B cell (primary cell): ENCODE measurements at regions not wholly inside any gene's neighbourhood (a gene's known extent, or its start where the extent isn't known, plus 50 kb on each side); places are given as distances from the start of the nearest gene placed in this dataset.
"Not testable (repeated sequence)": the region's sequence is repeated elsewhere in the genome, so short reads cannot be mapped to it uniquely, and the experiment has no call there.

Experiments used
- ATAC-seq: fragments of 200-7000 bp; cut with Tn5 transposase; one replicate; pipeline ENCODE4 v1.10.0; 2021; ENCODE audit warnings: low read depth, mild to moderate bottlenecking, moderate number of reproducible peaks, moderate library complexity
- CTCF ChIA-PET: fragments of 350-600 bp; sonication (Branson Sonifier 250); formaldehyde crosslinking; loops from one replicate; lab custom pipeline; 2021; ENCODE audit warnings: antibody characterized with exemption, inconsistent platforms; lab: Charles Lee
- POLR2A ChIA-PET: fragments of 350-600 bp; sonication (Branson Sonifier 250); formaldehyde crosslinking; loops from one replicate; lab custom pipeline; 2021; ENCODE audit warnings: antibody characterized with exemption; lab: Charles Lee
- DNase-seq: peaks from one replicate; pipeline ENCODE4 v3.0.0; 2013
- H2AFZ ChIP-seq: 2 replicates; pipeline ENCODE4 v1.6.1; 2012; ENCODE audit warnings: mild to moderate bottlenecking, low read depth, low read length; ENCODE audit not compliant: insufficient read depth, poor library complexity, severe bottlenecking
- H3K27ac ChIP-seq, 2 donors: 1 replicate in 1 of 2; 2 replicates in 1 of 2; pipeline ENCODE4 v1.5.1; 2012 to 2013; ENCODE audit warnings: low read length in 2 of 2, mild to moderate bottlenecking in 2 of 2, moderate library complexity in 1 of 2
- H3K27me3 ChIP-seq, 4 experiments: fragments of 200-600 bp in 1 of 4; sonication (generic) in 1 of 4; replicated peaks in 1 of 4; 1 replicate in 2 of 4; 2 replicates in 2 of 4; pipeline versions ENCODE4 v1.6.1 to v1.7.0; 2013 to 2016; ENCODE audit warnings: low read length in 3 of 4, mild to moderate bottlenecking in 2 of 4, mixed read lengths in 1 of 4, moderate library complexity in 1 of 4; ENCODE audit not compliant: insufficient read depth in 4 of 4, control insufficient read depth in 3 of 4; ENCODE audit errors: control extremely low read depth in 1 of 4
- H3K36me3 ChIP-seq, 2 experiments: replicated peaks in 1 of 2; 1 replicate in 1 of 2; 2 replicates in 1 of 2; pipeline versions ENCODE4 v1.6.1 to v1.7.1; 2013; ENCODE audit warnings: low read length in 1 of 2; ENCODE audit not compliant: insufficient read depth in 2 of 2, control insufficient read depth in 1 of 2; ENCODE audit errors: control extremely low read depth in 1 of 2, extremely low read depth in 1 of 2
- H3K4me1 ChIP-seq, 2 donors: fragments of 200-600 bp in 1 of 2; sonication (generic) in 1 of 2; 1 replicate in 1 of 2; 2 replicates in 1 of 2; pipeline versions ENCODE4 v1.5.1 to v1.6.1; 2013 to 2017; ENCODE audit warnings: low read length in 2 of 2; ENCODE audit not compliant: control insufficient read depth in 2 of 2, insufficient read depth in 2 of 2
- H3K4me2 ChIP-seq: replicated peaks from 2 replicates; pipeline ENCODE3; 2012; ENCODE audit warnings: mild to moderate bottlenecking, low read depth, low read length; ENCODE audit not compliant: poor library complexity, severe bottlenecking
- H3K4me3 ChIP-seq, 5 experiments: fragments of 200-600 bp in 1 of 5; sonication (generic) in 1 of 5; 1 replicate in 3 of 5; 2 replicates in 2 of 5; pipeline versions ENCODE4 v1.5.1 to v1.7.0; 2011 to 2016; ENCODE audit warnings: low read length in 4 of 5, mild to moderate bottlenecking in 4 of 5, low read depth in 2 of 5, control low read depth in 1 of 5, moderate library complexity in 1 of 5; ENCODE audit not compliant: insufficient read depth in 1 of 5; ENCODE audit errors: control extremely low read depth in 1 of 5, extremely low read depth in 1 of 5
- H3K79me2 ChIP-seq: fragments of 200-600 bp; sonication (generic); one replicate; pipeline ENCODE4 v1.6.0; 2016; ENCODE audit warnings: low read length; ENCODE audit not compliant: control insufficient read depth, insufficient read depth
- H3K9ac ChIP-seq: fragments of 200-600 bp; sonication (generic); 2 replicates; pipeline ENCODE4 v1.6.1; 2017; ENCODE audit warnings: mild to moderate bottlenecking, low read length, moderate library complexity
- H3K9me3 ChIP-seq, 3 donors: one replicate each; pipeline versions ENCODE4 v1.6.1 to v1.7.1; 2013; ENCODE audit warnings: low read length in 2 of 3; ENCODE audit not compliant: control insufficient read depth in 2 of 3, insufficient read depth in 1 of 3; ENCODE audit errors: control extremely low read depth in 1 of 3
- H4K20me1 ChIP-seq: 2 replicates; pipeline ENCODE4 v1.6.0; 2012; ENCODE audit warnings: mild to moderate bottlenecking, low read length; ENCODE audit not compliant: insufficient read depth, control insufficient read depth, poor library complexity, severe bottlenecking
- H3K27ac Mint-ChIP-seq: one replicate; pipeline ENCODE4 v1.8.0; 2021; ENCODE audit warnings: mixed read lengths
- H3K27me3 Mint-ChIP-seq: one replicate; pipeline ENCODE4 v1.8.0; 2021; ENCODE audit warnings: mixed read lengths
- H3K4me1 Mint-ChIP-seq: one replicate; pipeline ENCODE4 v1.8.0; 2021; ENCODE audit warnings: mixed read lengths
- H3K4me3 Mint-ChIP-seq: one replicate; pipeline ENCODE4 v1.8.0; 2021; ENCODE audit warnings: mixed read lengths
- H3K9me3 Mint-ChIP-seq: one replicate; pipeline ENCODE4 v1.8.0; 2022; ENCODE audit warnings: mixed read lengths; ENCODE audit not compliant: insufficient read depth
- CTCF ChIP-seq: fragments of 200-600 bp; IDR thresholded peaks from one replicate; pipeline ENCODE4 v1.8.0; 2022; ENCODE audit warnings: antibody characterized with exemption, mild to moderate bottlenecking
- EZH2 ChIP-seq: IDR thresholded peaks from 2 replicates; pipeline ENCODE4 v1.6.1; 2012; ENCODE audit warnings: borderline replicate concordance, low read depth, mild to moderate bottlenecking, moderate library complexity, low read length; ENCODE audit not compliant: insufficient read depth, poor library complexity, severe bottlenecking
- WGBS: methylation state at CpG from one replicate; pipeline ENCODE4 v1.1.5; 2013; ENCODE audit warnings: missing lambda C conversion rate; ENCODE audit not compliant: insufficient coverage; 5-methylcytosine and 5-hydroxymethylcytosine counted together
- intact Hi-C: fragments of 100-400 bp; cut with micrococcal nuclease; formaldehyde crosslinking; loops from one replicate; pipeline ENCODE4 v1.10.0; 2022

- POLR2A ChIA-PET, H3K4me3 ChIP-seq, H3K4me1 ChIP-seq, H3K4me3 Mint-ChIP-seq, H3K9ac ChIP-seq, H3K36me3 ChIP-seq, ATAC-seq, H3K27me3 Mint-ChIP-seq, H3K27me3 ChIP-seq, H3K27ac ChIP-seq, H3K9me3 Mint-ChIP-seq, H3K79me2 ChIP-seq, DNase-seq, H3K27ac Mint-ChIP-seq, H3K9me3 ChIP-seq, H4K20me1 ChIP-seq, CTCF ChIA-PET, intact Hi-C loops, H3K4me2 ChIP-seq, H3K4me1 Mint-ChIP-seq, H2AFZ ChIP-seq: not testable (repeated sequence)
- WGBS = 85% methylated on average over 7 of the region's 9 CpGs
These were observed 186.7 kb upstream of the PHF14 start for GRCh38 chr7:10786976-10787375.

- no peaks in the 10 kb centered on the region for H3K27me3 Mint-ChIP-seq
- Histone ChIP-seq H2AFZ (no peak overlapping the region), H3K4me1 (no peaks in the 10 kb centered on the region), H3K9me3 (peaks cover 0 to 3% (median 0%) of the 10 kb centered on the region in 3 donors), H3K4me3 (no peak overlapping the region), H3K4me2 (no peak overlapping the region), H3K9ac (no peak overlapping the region), H3K27me3 (no peaks in the 10 kb centered on the region), H3K79me2 (no peaks in the 10 kb centered on the region), H3K27ac (no peak overlapping the region), H4K20me1 (no peaks in the 10 kb centered on the region), H3K36me3 (no peaks in the 10 kb centered on the region)
- no peak for TF ChIP-seq CTCF
- no peak for TF ChIP-seq EZH2
- ATAC-seq (no peak), DNase-seq (no peak)
- H3K27ac Mint-ChIP-seq = no peak overlapping the region
- WGBS = 95% methylated on average over 2 of the region's 2 CpGs
- ChIA-PET CTCF (no interaction called here), POLR2A (no interaction called here)
- no peaks in the 10 kb centered on the region for H3K4me1 Mint-ChIP-seq
- intact Hi-C loops = no loop called here
- no peaks in the 10 kb centered on the region for H3K9me3 Mint-ChIP-seq
- no peak overlapping the region for H3K4me3 Mint-ChIP-seq
These were observed 184.5 kb upstream of the PHF14 start for GRCh38 chr7:10789170-10789569.
